ENCODE measurements at regions not wholly inside any gene's neighbourhood (a gene's known extent, or its start where the extent isn't known, plus 50 kb on each side); places are given as distances from the start of the nearest gene placed in this dataset.
A peak's percentile ranks its signal among the peaks of the same experiment; 100 is the strongest.

DNA sequence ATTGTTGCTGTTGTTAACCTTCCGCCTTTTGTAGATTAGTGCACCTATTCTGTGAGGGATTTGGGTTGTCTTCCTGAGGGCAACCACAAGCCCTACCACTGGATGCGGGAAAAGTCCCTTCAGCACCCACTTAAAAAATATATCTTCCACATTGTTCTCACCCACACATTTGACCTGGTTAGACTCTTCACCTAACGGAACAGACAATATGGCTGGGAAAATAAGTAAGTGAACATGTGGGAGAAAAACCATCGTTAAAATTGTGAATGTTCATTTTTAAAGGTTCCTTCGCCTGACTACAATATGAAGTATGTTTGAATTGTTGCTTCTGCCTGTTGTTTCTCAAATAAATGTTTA lies 72.0 kb upstream of the MPEG1 start:
- TF ChIP-seq, protein P1, sequence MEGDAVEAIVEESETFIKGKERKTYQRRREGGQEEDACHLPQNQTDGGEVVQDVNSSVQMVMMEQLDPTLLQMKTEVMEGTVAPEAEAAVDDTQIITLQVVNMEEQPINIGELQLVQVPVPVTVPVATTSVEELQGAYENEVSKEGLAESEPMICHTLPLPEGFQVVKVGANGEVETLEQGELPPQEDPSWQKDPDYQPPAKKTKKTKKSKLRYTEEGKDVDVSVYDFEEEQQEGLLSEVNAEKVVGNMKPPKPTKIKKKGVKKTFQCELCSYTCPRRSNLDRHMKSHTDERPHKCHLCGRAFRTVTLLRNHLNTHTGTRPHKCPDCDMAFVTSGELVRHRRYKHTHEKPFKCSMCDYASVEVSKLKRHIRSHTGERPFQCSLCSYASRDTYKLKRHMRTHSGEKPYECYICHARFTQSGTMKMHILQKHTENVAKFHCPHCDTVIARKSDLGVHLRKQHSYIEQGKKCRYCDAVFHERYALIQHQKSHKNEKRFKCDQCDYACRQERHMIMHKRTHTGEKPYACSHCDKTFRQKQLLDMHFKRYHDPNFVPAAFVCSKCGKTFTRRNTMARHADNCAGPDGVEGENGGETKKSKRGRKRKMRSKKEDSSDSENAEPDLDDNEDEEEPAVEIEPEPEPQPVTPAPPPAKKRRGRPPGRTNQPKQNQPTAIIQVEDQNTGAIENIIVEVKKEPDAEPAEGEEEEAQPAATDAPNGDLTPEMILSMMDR (conservative IDR thresholded peaks at IDR 0.05; ENCODE audit: control insufficient read depth, insufficient read depth, low read depth, low read length): no peak
- H3K4me3 ChIP-seq (ENCODE audit: control insufficient read depth, low read depth, low read length): no peak overlapping the region

DNA sequence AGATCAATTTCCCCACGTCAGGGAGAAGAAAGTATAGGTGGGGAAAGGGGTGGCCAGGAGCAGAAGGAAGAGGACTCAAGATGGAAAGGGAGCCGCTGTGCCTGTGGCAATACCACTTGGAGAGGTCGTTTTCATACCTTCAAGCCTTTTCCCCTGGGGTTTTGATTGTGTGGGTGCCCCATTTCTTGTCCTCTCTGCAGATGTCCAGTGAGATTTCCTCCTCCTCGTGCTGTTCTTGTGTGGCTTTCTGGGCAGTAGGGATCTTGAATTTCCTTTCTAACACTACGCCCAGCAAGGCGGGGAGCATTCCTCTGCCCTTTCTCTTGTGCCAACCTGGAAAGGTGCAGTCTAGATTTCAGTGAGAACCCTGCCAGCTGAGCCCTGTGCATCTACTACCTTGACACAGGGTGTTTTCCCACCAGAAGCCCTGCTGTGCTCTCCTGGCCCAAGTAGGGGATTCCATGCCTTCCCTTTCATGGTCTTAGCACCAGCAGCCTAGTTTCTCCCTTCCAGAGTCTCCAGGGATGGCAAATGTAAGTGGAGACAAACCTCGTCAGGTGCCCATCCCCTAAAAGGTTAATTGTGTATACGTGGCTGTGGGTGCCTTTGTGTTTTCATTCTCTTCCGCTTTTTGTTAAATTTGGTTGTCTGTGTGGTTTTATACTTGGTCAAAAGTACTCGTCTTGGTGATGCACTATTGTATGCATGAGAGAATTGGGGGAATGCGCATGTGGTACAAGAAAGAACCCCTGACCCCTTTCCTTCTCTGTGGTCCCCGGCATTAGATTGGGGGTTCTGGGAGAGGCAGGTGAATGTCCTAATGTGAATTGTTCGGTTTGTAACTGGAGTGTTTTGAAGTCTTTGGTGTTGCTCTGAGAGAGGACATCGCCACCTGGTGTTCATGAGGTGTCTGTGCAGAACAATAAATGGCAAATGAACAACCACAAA lies 71.4 kb upstream of the MPEG1 start:
- no peak overlapping the region for H3K4me3 ChIP-seq (ENCODE audit: control insufficient read depth, low read depth, low read length)
- TF ChIP-seq, protein P1 (conservative IDR thresholded peaks at IDR 0.05; ENCODE audit: control insufficient read depth, insufficient read depth, low read depth, low read length): peak; percentile 84
- DNase-seq (ENCODE audit: low read depth): peak; percentile 60

More for the DNA sequence above, 72.0 kb upstream of the MPEG1 start:
- DNase-seq (ENCODE audit: low read depth): no peak

DNA sequence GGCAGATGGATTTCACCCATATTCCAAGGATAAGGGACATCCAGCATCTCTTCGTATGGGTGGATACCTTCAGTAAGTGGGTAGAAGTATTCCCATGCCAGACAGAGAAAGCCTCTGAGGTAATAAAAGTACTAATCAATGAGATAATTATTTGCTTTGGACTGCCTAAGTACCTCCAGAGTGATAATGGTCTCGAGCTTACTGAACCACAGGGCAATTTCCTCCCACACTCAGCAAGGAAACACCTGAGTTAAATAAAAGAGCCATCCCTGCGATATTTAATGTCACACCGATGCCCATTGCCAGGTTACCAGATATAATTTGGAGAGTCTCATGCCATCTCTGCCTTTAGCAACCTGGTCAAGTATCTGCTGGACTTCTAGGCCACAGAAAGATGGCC lies 70.6 kb upstream of the MPEG1 start:
- no peak overlapping the region for H3K4me3 ChIP-seq (ENCODE audit: control insufficient read depth, low read depth, low read length)
- no peak for DNase-seq (ENCODE audit: low read depth)
- TF ChIP-seq, protein P1 (conservative IDR thresholded peaks at IDR 0.05; ENCODE audit: control insufficient read depth, insufficient read depth, low read depth, low read length): no peak

DNA sequence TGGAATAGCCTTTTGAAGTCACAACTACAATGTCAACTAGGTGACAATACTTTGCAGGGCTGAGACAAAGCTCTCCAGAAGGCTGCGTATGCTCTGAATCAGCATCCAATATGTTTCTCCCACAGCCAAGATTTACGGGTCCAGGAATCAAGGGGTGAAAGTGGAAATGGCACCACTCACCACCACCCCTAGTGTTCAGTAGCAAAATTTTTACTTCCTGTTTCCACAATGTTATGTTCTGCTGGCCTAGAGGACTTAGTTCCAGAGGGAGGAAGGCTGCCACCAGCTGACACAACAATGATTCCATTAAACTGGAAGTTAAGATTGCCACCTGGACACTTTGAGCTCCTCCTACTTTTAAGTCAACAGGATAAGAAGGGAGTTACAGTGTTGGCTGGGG lies 68.5 kb upstream of the MPEG1 start:
- TF ChIP-seq, protein P1 (conservative IDR thresholded peaks at IDR 0.05; ENCODE audit: control insufficient read depth, insufficient read depth, low read depth, low read length): no peak
- no peak overlapping the region for H3K4me3 ChIP-seq (ENCODE audit: control insufficient read depth, low read depth, low read length)
- no peak for DNase-seq (ENCODE audit: low read depth)

DNA sequence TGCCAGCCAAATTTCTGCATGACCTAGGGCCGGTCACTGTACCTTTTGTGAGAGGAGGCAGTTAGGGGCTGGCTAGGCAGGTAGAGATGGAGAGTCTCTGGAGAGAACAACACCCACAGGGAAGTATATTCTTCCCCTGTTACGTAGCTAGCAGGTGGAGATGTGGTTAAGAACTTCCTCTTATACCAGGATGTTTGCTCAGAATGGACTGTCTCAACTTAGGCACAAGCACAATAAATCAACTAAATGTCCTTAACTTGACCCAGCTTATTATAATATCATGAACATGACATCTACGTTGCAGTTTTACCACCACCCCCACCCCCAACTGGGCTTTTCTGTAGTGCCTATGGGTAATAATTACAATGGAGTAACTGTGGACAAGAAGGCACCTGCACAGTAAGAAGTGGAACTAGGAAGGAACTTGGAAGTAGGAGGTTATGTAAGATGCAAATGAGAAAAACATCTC lies 60.7 kb upstream of the MPEG1 start:
- no peak for DNase-seq (ENCODE audit: low read depth)
- H3K4me3 ChIP-seq (ENCODE audit: control insufficient read depth, low read depth, low read length): no peak overlapping the region
- TF ChIP-seq, protein P1 (conservative IDR thresholded peaks at IDR 0.05; ENCODE audit: control insufficient read depth, insufficient read depth, low read depth, low read length): no peak

DNA sequence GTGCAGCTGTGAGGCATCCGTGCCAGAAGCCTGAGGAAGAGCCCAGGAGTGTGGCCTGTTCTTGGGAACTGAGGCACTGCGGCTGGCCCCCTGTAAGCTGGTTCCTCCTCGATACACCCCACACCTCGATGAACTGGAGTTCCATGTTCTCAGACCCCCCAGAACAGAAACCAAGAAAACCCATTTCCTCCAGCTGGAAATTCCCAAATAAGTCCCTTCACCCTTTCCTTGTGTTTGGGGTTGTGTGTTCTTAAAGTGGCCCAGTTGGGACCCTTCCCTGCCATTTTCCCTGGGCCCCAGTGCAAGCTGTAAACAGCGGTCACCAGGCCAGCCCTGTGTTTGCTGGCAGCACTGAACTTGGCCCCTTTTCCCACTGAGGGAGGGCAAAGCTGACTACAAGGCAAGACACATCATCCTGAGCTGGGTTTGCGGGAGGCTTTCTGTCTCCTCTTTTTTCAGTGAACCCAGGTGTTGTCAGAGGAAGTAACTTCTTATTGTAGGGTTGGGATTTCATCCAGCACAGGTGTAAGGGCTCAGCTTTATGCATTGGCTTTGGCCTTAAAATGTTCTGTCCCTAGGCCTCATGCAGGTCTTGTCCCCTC lies 60.1 kb upstream of the MPEG1 start:
- DNase-seq (ENCODE audit: low read depth): no peak
- TF ChIP-seq, protein P1 (conservative IDR thresholded peaks at IDR 0.05; ENCODE audit: control insufficient read depth, insufficient read depth, low read depth, low read length): no peak
- H3K4me3 ChIP-seq (ENCODE audit: control insufficient read depth, low read depth, low read length): no peak overlapping the region
